BE2C (cell line): ENCODE measurements at regions not wholly inside any gene's neighbourhood (a gene's known extent, or its start where the extent isn't known, plus 50 kb on each side); places are given as distances from the start of the nearest gene placed in this dataset.

Experiments used
- DNase-seq: peaks from one replicate; pipeline ENCODE4 v3.0.0-alpha.2; 2020
- H3K27me3 ChIP-seq: fragments of 250-450 bp; sonication (Bioruptor Pico); 2 replicates; pipeline ENCODE4 v1.5.1; 2020; ENCODE audit warnings: mild to moderate bottlenecking
- H3K36me3 ChIP-seq: fragments of 250-450 bp; sonication (Bioruptor Pico); 2 replicates; pipeline ENCODE4 v1.5.1; 2020; ENCODE audit warnings: mild to moderate bottlenecking
- H3K4me1 ChIP-seq: fragments of 250-450 bp; sonication (Bioruptor Pico); 2 replicates; pipeline ENCODE4 v1.5.1; 2020
- H3K4me3 ChIP-seq: 2 replicates; pipeline ENCODE4 v1.5.1; 2011; ENCODE audit warnings: low read depth, low read length
- H3K9me3 ChIP-seq: fragments of 250-450 bp; sonication (Bioruptor Pico); 2 replicates; pipeline ENCODE4 v1.5.1; 2020
- TF ChIP-seq, protein P1 (sequence below): IDR thresholded peaks from 2 replicates; pipeline ENCODE4 v1.5.1; 2012; ENCODE audit warnings: mild to moderate bottlenecking, low read depth, low read length

DNA sequence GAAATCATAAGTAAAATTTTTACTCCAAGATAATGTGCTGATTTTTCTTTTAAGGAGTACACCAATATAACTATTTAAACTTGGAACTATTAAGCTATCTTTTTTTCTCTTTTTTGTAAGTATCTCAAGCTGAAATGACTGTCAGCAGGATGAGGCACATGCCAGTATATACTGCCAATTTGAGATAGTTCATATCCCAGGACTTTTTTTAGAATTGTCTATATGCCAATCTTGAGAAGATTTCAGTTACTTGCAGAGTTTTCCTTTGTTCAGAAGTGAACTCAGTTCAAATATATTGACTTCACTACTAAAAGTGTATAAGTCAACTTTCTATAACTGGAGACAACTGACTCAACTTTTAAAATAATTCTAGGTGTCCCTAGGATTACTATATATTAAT is 181.7 kb upstream of the ZNF717 start:
- TF ChIP-seq, protein P1, sequence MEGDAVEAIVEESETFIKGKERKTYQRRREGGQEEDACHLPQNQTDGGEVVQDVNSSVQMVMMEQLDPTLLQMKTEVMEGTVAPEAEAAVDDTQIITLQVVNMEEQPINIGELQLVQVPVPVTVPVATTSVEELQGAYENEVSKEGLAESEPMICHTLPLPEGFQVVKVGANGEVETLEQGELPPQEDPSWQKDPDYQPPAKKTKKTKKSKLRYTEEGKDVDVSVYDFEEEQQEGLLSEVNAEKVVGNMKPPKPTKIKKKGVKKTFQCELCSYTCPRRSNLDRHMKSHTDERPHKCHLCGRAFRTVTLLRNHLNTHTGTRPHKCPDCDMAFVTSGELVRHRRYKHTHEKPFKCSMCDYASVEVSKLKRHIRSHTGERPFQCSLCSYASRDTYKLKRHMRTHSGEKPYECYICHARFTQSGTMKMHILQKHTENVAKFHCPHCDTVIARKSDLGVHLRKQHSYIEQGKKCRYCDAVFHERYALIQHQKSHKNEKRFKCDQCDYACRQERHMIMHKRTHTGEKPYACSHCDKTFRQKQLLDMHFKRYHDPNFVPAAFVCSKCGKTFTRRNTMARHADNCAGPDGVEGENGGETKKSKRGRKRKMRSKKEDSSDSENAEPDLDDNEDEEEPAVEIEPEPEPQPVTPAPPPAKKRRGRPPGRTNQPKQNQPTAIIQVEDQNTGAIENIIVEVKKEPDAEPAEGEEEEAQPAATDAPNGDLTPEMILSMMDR: no peak
- Histone ChIP-seq H3K4me1 (no peaks in the 10 kb centered on the region), H3K27me3 (no peaks in the 10 kb centered on the region), H3K36me3 (no peaks in the 10 kb centered on the region), H3K9me3 (no peaks in the 10 kb centered on the region), H3K4me3 (no peak overlapping the region)
- DNase-seq: no peak

DNA sequence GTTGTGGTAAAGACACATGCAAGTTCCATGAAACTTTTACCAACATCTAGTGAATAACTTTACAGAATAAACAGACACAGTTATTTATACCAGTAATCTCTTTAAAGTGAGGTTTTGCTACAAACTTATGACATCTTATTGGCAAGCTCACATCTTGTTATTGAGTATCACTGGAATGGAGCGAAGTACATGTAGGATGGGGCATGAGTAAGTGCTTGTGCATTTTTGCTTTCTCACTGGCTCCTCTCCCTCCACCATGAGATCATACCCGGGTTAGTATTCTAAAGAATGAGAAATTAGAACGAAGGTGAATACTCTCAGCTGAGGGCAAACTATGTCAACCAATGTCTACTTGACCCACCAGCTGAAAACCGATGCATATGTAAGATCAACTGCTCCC is 193.3 kb upstream of the ZNF717 start:
- no peak for DNase-seq
- Histone ChIP-seq H3K36me3 (no peaks in the 10 kb centered on the region), H3K27me3 (no peaks in the 10 kb centered on the region; the same call in 1 of the 2 replicates), H3K9me3 (no peaks in the 10 kb centered on the region), H3K4me3 (no peak overlapping the region), H3K4me1 (no peaks in the 10 kb centered on the region)
- TF ChIP-seq, protein P1: no peak

DNA sequence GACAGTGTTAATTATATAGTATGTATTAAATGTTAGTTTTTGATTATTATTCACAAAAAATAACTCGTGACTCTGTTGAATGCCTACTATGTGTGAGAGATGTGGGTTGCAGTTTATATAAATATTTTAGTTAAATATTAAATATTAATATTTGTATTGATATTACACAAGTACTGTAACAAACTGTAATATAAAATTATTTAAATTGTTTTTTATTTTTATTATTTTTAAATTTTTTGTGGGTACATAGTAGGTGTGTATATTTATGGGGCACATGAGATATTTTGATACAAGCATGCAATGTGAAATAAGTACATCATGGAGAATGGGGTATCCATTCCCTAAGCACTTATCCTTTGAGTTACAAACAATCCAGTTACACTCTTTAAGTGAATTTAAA is 196.1 kb upstream of the ZNF717 start:
- H3K9me3 ChIP-seq: no peaks in the 10 kb centered on the region
- no peak for DNase-seq
- no peaks in the 10 kb centered on the region for H3K36me3 ChIP-seq
- no peaks in the 10 kb centered on the region for H3K4me1 ChIP-seq
- TF ChIP-seq, protein P1: no peak
- no peak overlapping the region for H3K4me3 ChIP-seq
- H3K27me3 ChIP-seq: no peaks in the 10 kb centered on the region; the same call in 1 of the 2 replicates

DNA sequence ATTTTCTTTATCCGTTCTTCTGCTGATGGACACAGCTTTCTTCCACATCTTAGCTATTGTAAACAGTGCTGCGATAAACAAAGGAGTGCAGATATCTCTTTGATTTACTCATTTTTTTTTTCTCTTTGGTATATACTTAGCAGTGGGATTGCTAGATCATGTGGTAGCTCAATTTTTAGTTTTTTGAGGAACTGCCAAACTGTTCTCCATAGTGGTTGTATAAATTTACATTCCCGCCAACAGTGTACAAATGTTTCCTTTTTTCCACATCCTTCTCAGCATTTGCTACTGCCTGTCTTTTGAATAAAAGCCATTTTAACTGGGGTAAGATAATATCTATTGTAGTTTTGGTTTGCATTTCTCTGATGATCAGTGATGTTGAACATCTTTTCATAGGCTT is 196.8 kb upstream of the ZNF717 start:
- Histone ChIP-seq H3K27me3 (no peaks in the 10 kb centered on the region; the same call in 1 of the 2 replicates), H3K36me3 (no peaks in the 10 kb centered on the region), H3K9me3 (no peaks in the 10 kb centered on the region), H3K4me3 (no peak overlapping the region), H3K4me1 (no peaks in the 10 kb centered on the region)
- TF ChIP-seq, protein P1: no peak
- DNase-seq: no peak

DNA sequence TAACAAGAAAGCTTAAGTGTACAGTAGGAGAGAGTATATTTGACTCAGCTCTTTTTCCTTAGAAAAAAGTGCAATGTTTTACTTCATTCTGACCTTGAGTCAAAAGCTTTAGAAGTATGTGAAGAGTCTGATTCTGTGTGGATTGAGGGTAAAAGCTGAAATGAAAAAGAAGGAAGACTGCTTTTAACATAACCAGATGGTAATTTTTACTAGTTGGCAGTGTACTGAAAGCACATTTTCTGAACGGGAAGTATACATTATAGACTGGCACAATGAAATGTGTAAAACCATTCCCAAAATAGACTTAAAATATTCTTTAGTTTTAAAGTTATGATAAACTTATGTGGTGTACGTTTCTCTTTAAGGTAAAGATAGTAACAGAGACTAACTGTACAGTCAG is 197.8 kb upstream of the ZNF717 start:
- no peak overlapping the region for H3K4me3 ChIP-seq
- H3K27me3 ChIP-seq: peaks cover 7% of the 10 kb centered on the region; the same call in 1 of the 2 replicates
- no peaks in the 10 kb centered on the region for H3K9me3 ChIP-seq
- TF ChIP-seq, protein P1: no peak
- DNase-seq: no peak
- no peaks in the 10 kb centered on the region for H3K4me1 ChIP-seq
- H3K36me3 ChIP-seq: no peaks in the 10 kb centered on the region

DNA sequence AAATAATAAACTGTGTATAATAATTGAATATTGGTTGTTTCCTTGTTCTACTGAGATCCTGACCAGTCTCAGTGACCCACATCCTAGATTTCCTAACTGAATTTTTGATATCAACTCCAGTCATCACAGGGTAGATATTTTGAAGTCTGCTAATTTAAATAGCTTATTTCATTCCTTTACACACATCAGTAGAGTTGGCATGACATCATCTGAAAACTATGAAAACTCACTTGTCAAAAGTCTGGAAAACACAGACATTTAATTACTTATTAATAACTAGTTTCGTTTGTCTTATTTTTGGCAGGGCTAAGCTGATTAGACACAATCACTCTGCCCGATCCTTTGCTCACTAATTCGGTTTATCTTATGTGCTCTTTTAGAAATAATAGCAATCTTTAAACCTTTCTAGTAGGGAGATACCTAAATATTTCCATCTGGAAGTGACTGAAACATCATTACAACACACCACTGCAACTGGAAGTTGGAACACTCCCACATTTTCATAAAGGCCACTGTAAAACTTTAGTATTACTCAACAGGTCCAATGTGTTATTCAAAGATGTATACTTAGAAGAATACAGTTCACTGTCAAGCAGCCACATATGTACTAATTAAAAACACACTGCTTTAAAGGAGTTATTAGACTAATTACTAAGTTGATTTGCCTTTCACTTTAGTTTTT is 198.4 kb upstream of the ZNF717 start:
- TF ChIP-seq, protein P1: no peak
- Histone ChIP-seq H3K27me3 (peaks cover 7% of the 10 kb centered on the region; the same call in 1 of the 2 replicates), H3K9me3 (no peaks in the 10 kb centered on the region), H3K4me1 (no peaks in the 10 kb centered on the region), H3K4me3 (no peak overlapping the region), H3K36me3 (no peaks in the 10 kb centered on the region)
- DNase-seq: no peak
